HG02973 (cell line): ENCODE measurements at regions not wholly inside any gene's neighbourhood (a gene's known extent, or its start where the extent isn't known, plus 50 kb on each side); places are given as distances from the start of the nearest gene placed in this dataset.
"Not testable (repeated sequence)": the region's sequence is repeated elsewhere in the genome, so short reads cannot be mapped to it uniquely, and the experiment has no call there.

Source experiments
- ATAC-seq: cut with Tn5 transposase; IDR thresholded peaks from one replicate; pipeline ENCODE4 v1.9.1; 2021; ENCODE audit warnings: moderate library complexity; ENCODE audit not compliant: unreplicated experiment

DNA sequence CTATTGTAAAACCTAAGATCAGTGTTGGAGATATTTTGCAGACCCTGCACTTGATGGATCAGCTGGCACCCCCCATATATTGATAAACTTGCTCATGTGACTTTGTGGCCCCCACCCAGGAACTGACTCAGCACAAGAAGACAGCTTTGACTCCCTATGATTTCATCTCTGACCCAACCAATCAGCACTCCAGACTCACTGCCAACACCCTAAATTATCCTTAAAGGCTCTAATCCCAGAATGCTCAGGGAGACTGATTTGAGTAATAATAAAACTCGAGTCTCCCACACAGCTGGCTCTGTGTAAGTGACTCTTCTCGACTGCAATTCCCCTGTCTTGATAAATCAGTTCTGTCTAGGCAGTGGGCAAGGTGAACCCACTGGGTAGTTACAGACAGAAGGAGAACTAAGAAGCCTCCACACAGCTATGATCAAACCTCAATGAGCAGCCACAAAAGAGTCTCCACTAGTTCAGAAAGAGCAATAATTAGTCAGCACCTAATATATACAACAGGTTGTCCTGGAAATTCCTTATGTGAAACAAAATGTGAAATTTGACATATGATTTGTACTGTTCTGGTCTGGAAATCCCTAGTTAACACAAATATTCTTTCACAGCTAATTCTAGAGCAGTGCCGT, 52.2 kb downstream of the ACTL7B start:
- no peak for ATAC-seq

DNA sequence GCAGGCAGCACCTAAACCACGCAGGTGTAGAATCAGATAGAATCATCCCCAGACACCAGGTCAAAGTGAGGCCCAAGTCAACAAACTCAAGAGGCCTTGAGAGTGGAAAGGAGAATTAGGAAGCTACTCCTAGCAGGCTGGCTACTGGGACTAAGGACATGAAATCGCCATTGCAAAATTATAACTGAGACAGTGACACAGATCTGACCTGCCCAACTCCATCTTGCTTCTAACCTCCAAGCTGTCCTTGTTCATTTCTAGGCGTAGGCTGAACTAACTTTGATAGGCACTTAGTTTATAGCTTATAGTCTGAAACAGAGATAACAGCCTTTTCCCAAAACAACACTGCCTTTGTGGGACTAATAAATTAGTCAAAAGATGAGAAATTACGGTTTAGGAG, 52.8 kb downstream of the ACTL7B start:
- no peak for ATAC-seq

DNA sequence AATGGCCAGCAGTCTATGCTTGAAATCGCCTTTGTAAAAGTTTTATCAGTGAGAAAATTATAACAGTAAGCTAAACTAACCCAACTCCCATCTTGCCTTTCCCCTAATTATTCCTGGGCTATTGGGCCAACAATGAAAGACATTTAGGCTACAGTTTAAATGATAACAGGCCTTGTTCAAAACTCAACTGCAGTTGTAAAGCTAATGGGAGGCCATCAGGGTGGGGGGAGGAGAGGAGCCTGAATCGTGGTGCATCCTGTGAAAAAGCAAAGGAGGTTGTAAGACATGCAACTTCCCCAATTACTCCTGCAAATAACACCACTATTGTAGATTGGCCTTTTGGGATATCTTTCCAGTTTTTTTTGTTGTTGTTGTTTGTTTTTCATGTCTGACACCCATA, 53.8 kb downstream of the ACTL7B start:
- no peak for ATAC-seq

DNA sequence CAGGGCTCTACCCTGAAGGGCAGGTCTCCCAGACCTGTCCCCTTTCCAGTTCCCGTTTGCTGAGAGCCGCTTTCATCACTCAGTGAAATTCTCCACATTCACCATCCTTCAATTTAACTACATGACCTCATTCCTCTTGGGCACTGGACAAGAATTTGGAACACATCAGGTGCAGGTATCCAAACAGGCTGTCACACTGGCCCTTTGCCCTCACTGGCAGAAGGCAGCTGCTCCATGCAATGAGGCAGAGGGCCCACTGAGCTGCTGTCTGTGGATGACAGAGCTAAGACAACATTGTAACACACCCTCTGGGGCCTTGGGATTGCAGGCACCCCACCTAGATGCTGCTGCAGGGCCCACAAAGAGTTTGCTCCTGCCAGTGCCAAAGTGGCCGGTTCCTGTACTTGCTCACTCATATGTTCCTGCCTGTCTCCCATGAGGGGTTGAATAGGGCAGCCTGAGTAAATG, 55.1 kb downstream of the ACTL7B start:
- no peak for ATAC-seq

DNA sequence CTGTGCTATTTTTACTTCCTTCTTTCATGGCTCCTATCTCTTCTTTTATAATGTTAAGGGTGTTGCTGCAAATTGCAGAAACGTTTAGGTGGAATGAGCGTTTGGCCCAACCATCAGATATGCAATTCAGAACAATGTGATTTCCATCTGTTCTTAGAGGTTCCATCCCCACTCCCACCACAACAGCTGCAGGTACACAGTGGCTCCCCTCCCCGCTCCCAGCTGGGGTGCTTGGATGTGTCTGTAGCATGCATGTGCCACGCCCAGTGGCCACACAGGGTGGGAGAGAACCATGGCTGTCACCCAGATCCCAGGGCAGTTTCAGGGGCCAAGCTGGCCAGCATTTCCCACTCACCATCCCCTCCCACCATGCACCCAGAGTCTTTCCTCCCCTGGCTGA, 62.2 kb downstream of the ACTL7B start:
- no peak for ATAC-seq

DNA sequence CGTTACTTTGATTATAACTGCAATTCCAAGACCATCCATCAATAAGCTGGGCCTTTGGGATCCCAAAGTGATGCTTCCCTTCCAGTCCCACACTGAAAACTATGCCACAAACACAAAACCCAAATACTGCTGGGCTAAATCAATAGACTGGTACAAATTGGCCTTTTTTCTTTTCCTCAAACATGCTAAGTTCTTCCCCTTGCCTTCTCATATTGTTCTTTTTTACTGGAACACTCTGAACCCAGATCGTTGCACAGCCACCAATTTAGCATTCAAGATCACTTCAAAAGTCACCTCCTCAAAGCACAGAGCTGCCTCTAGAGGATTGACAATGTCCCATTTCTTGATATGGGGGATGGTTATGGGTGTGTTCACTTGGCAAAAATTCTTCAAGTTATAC, 66.0 kb downstream of the ACTL7B start:
- ATAC-seq: no peak

DNA sequence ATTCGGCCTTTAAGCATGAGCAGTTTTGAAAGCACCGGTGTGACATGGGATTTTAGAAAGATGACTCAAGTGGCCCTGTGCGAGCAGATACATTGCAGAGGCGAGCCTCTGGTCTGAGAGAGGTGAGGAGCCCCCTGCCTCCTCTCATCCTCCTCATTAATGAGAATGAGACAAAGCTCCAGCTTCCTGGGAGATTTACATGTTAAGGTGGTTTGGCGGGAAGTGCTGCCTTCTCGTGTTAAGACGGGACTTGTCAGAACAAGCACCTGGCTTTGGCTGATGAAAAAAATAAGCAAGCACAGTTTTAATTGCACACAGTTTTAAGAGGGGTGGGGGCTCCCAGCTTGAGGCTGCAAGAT, 68.1 kb downstream of the ACTL7B start:
- ATAC-seq: no peak

DNA sequence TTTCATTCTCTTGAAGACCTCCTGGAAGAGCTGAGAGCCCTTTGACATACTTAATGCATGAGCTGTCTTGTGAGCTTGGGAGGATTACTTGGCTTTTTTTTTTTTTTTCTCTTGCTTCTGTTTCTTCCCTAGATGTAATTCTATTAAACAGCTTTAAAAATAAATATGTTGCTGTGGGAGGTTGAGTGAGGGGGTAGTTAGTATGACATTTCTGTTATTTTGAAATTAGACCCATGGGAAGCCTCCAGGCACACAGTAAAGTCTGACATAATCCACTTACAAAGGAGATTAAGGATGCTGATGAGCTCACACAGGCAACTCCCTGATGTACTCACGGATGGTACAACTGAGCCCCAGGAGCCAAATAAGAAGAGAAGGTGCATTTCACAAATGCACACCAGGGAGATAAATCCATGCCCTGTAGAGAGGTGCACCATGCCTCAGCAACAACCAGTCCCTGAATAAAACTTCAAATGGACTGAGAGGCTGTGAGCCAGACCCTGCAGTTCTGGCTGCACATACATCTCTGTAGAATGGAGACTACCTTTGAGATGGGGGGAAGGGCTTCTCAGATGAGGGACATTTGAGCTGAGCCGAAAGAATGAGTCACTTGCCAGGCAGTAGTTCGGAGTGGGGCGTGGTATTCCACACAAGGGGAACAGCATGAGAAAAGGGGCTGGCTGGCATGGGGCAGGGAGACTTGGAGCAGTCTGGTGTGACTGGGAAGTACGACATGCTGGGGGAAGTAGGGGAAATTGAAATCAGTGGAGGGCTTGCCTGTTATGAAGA, 68.7 kb downstream of the ACTL7B start:
- no peak for ATAC-seq

DNA sequence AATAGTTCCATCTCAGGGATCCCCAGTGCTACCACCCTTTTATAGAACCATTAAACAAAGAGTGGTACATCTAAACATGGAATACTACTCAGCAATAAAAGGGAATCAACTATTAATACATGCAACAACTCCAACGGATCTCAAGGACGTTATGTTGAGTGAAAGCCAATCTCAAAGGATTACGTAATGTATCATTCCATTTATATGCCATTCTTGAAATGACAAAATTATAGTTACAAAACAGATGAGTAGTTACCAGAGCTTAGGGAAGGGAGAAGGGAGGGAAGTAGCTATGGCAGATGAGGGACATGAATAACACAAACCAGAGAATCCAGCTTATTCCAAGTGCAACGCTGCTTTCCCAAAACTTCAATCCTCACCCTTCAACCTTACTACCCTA, 69.5 kb downstream of the ACTL7B start:
- no peak for ATAC-seq

DNA sequence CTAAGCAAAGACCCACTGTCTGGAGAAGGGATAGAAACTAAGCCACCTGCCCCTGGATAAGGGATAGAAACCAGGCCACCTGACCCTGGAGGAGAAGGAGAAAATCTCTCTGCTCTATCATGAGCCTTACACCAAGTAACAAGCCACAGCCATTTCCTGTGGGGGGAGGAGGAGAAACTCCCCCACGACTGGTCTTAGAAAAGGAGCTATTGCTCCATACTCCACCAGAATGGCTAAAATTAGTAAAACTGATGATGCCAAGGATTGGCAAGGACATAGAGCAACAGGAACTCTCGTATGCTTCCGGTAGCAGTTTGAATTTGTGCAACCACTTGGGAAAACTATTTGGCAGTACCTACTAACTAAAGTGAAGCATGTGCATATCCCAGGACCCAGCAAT, 70.8 kb downstream of the ACTL7B start:
- no peak for ATAC-seq

DNA sequence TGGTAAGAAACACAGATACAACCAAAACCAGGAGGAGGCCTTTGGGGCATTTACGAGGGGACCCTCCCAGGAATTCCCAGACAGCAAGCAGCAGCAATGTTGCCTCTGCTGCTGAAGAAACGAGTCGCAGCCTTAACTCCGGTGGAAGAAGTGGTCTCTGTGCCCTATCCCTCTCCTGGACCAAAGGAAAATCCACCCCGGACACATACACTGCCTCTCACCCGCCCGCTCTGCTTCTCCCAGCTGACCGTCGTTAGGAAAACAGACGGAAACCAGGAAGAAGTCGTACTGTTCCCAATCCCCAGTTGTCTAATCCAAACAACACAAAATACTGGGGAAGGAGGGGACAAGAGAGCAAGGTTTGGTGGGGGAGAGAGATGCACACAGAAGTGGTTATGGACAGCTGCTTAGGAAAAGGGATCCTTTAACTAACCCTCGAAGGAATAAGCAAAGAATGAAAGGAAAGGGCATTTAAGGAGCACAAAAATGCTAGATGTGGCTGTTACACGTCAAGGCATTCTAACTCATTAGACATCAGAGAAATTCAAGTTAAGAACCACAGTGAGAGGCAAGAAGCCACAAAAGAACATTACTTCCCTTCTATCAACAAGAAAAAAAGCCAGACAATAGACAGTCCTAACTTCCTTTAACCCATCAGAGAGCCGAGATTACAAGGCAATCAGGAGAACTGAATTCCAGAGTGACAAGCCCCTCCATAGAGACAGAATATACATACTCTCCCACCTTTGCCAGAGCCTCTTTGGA, 71.9 kb downstream of the ACTL7B start:
- ATAC-seq: no peak

DNA sequence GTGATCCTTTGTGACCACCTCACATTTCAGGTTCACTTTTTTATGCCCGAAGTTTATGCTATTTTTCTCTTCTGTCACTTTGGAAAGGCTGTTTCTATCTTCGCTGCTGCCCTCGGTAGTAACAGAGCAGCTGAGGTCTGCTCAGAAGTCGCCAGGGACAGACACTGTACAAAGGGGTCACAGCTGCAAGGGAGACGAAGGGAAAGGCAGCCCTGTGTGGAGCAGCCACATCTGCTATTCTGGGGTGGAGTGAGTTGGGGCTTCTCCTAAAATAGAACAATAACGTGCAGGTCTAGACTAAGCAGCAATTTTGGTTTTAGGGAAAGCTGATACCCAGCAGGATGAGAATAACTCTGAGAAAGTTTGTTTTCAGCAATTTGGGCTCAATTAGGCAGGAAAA, 72.5 kb downstream of the ACTL7B start:
- no peak for ATAC-seq

DNA sequence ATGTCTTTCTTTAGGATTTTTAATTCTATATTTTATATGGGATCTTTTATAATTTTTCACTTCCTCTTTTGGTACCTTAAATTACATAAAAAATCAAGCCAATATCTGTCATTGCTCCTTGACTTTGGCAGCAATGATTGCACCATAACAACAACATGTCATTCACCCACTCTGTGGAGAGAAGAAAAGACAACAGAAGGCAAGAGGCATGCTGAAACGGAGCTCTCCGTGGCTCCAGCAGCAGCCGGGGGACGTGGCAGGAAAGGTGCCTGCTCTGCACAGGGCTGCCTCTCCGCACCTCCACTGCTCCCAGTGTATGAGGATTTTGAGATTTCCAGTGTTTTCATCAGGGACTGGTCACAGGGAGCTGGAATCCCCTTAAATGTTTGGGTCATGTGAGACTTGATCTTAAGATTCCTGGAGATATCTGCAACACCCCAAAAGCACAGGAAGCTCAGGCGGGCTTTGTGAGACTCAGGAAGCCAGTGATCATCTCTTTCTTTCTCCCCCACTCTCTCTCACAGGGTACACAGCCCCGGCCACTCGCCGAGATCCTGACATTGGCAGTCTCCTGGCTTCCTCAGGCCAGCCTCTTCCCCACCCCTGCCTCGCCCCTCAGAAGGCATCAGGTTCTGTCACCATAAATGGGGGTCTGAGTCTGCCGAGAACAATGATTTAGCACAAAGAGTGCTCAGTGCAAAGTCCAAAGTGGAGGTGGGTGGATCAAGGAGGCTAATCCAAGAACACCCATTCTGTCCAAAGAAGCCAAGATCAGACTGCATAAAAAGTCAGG, 74.6 kb downstream of the ACTL7B start:
- ATAC-seq: no peak

DNA sequence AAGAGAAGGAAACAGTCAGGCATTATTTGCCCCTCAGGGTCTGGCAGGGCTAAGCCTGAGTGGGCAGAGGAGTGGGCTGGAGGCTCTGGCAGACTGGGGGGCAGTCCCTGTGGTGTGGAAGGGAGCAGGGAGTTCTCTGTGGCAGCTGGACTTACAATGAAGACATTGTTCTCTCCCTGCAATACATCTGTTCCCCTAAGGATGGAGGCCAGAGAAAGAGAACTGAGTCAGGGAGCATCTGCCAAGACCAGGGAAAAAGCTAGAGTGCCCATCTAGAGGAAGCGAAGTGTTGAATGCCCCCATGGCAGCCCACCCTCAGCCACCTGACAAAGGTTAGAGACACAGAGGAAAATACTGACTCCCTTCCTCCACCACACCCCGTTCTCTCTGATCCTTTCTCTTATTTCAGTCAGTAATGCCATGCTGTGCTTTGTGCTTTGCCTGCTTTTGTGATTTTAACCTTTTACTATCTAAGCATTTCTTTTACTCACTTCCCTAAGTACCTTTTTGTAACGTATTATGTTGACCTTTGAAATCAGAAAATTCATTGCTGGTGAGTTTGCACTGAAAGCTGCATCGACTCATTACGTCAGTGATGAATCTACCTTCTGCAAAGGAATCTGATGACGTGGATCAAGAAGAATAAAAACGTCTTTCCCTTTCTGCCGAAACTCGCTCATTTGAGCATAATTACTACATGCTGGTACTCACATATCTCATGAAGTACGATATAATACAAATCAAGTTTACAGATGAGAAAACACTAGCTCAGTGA, 76.0 kb downstream of the ACTL7B start:
- no peak for ATAC-seq

DNA sequence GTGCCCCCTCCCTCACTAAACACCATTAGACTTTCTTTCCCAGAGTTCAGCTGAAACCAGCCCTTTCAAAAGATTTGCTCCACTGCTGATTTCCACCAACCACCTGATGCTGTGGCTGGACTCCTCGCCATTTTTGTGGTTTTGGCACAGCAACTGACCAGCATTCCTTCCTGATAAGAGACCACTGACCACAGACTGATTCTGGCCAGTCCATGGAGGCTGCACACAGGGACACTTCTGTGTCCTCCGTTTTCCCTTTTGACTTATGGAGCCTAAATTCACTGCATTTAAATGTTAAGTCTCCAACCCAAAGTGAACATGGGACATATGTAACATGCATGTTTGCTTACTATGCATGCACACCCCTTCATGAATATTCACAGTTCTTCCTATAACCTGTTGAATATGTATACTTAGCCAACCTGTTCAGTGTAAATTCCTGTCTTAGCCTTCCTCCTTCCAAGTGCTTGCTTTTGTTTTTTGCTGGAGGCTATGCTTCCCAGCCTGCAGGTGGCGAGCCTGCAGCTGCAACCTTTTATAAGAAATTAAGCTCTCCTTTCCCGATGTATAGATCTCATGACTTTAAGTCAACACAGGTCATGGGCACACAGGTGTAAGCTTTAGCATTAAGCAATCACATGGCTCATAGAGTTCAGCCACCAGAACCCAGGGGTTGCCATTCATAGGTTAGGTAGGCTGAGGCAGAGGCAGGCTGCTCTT, 78.7 kb downstream of the ACTL7B start:
- no peak for ATAC-seq

DNA sequence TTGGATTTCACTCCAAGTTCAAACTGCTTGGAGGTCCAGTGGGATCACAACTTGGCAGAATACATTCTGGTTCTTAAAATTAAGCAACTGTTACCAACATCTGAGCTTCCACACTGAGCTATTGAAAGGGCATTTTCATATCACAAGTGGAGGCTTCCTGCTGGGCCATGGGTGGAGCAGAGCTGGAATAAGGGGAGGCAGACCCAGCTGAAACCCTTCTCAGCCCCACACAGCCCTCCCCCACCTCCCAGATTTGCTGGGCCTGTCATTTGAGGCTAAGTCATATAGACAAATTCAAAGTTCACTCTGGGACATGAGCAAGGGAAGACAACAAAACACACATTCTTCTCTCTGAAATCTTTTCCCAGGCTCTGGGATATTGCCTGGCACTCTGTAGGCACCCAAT, 79.9 kb downstream of the ACTL7B start:
- ATAC-seq: no peak

DNA sequence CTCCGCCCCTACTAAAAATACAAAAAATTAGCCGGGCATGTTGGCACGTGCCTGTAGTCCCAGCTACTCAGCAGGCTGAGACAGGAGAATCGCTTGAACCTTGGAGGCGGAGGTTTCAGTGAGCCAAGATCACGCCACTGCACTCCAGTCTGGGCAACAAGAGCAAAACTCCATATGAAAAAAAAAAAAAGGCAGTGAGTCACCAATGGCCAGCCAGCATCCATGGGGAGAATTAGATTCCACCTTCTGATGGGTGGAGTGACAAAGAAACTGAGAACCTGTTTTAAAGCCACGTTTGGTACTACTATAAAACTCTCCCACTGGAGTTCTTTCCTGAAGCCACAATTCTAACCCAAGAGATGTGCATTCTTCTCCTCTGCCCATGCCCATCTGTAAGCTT, 81.7 kb downstream of the ACTL7B start:
- not testable (repeated sequence) for ATAC-seq

DNA sequence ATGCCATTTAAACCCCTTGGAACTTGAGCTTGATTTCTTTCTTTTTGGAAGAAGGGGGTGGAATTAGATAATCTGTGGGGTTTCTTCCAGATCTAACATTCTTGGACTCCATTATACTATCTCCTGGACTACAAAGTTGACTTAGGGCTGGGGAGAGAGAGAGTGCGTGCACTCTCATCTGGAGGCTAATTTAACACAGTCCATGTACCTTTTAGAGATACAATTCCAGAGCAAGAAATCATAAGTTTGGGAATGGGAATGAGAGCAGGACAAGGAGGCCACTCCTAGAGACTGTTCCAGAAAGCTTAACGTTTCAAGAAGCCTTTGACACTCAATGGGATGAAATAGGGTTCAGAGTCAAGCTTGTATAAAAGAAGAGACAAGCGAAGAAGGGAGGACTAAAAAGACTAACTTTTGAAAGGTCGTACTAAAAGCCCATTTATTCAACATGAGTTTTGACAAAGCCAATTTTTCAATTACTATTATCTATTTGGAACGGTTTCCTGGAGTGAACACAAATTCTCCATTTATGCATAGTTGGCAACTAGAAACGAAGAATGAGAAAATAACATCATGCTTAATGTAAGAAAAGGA, 83.4 kb downstream of the ACTL7B start:
- ATAC-seq: no peak

DNA sequence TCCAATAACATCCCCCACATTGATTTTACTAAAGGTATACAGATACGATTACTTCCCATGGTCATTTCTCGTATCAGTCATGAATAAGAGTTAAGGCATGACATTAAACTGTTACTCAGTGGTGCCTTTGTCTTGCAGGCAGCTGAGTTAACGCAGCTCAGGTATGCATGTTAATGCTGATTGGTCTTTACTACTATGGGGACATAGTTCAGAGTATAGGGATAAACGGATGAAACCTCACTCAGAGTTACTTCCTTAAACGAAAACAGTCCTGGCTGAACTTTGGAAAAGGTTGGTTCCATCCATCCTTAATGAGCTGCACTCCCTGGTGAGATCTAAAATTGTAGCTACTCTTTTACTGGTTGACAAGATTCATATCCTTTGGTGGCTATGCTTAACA, 87.0 kb downstream of the ACTL7B start:
- no peak for ATAC-seq
